Neural crest cell (in vitro differentiated cells): ENCODE measurements at regions not wholly inside any gene's neighbourhood (a gene's known extent, or its start where the extent isn't known, plus 50 kb on each side); places are given as distances from the start of the nearest gene placed in this dataset.

Experiments used
- DNase-seq: peaks from one replicate; pipeline ENCODE4 v3.0.0; 2021; ENCODE audit warnings: low read depth, mixed read lengths, low spot score
- H3K27ac Mint-ChIP-seq: one replicate; pipeline ENCODE4 v1.8.0; 2021; ENCODE audit warnings: mild to moderate bottlenecking, mixed read lengths; ENCODE audit not compliant: unreplicated experiment
- H3K27me3 Mint-ChIP-seq: 2 replicates; pipeline ENCODE4 v1.8.0; 2021; ENCODE audit warnings: low read depth, mild to moderate bottlenecking, mixed read lengths
- H3K36me3 Mint-ChIP-seq: 2 replicates; pipeline ENCODE4 v1.8.0; 2021; ENCODE audit warnings: low read depth, mild to moderate bottlenecking, mixed read lengths
- H3K4me1 Mint-ChIP-seq: 2 replicates; pipeline ENCODE4 v1.8.0; 2021; ENCODE audit warnings: mixed read lengths
- H3K4me3 Mint-ChIP-seq: one replicate; pipeline ENCODE4 v1.8.0; 2021; ENCODE audit warnings: mild to moderate bottlenecking, mixed read lengths
- H3K9me3 Mint-ChIP-seq: 2 replicates; pipeline ENCODE4 v1.8.0; 2021; ENCODE audit warnings: mixed read lengths
- CTCF ChIP-seq: fragments of 200-600 bp; sonication (generic); conservative IDR thresholded peaks from 2 replicates; pipeline ENCODE4 v1.5.0; 2021; ENCODE audit warnings: antibody characterized with exemption, mild to moderate bottlenecking

DNA sequence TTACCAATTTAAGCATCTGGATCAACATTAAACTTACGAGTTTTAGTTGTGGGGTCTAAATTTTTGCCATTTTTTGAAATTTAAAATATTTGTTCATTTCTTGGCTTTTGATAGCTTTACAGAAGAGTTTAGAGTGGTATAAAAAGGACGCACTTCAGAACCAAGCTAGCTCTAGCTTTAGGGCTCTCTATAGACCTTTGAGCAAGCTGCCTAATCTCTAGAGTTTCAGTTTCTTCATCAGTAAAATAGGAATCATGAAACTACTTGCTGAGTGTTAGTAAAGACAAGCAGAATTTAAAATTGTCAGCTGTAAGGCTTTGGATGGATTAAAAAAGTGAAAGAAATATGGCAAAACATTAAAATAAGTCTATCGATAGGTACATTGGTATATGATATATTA lies 266.5 kb downstream of the IPMK start:
- Mint-ChIP-seq H3K36me3 (no peaks in the 10 kb centered on the region), H3K4me3 (no peak overlapping the region), H3K9me3 (no peaks in the 10 kb centered on the region), H3K4me1 (no peaks in the 10 kb centered on the region), H3K27ac (no peak overlapping the region), H3K27me3 (no peaks in the 10 kb centered on the region)
- DNase-seq: no peak
- no peak for TF ChIP-seq CTCF

GRCh38 chr10:57996536-57996935 lies 271.2 kb downstream of the IPMK start:
- H3K27ac Mint-ChIP-seq: no peak overlapping the region
- H3K27me3 Mint-ChIP-seq: no peaks in the 10 kb centered on the region
- peaks cover 3% of the 10 kb centered on the region for H3K9me3 Mint-ChIP-seq
- no peak overlapping the region for H3K4me3 Mint-ChIP-seq
- no peak for DNase-seq
- no peaks in the 10 kb centered on the region for H3K4me1 Mint-ChIP-seq
- TF ChIP-seq CTCF: no peak
- H3K36me3 Mint-ChIP-seq: no peaks in the 10 kb centered on the region

DNA sequence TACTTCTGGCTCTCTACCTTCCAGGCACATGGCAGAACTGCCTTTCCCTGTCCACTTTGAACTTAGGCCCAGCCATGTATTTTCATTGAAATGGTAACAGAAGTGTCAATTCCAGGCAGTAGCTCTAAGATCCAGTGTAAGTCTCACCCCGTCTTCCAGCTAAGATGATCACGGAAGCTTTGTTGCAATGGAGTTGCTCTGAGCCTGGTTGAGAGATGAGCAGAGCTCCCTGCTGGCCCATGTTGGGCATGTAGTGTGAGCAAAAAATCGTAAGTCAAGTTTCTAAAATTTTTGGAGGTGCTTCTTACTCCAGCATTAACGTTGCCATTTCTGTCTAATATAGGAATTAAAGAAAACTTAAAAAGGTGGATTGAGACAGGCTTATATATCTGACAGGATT lies 274.4 kb downstream of the IPMK start:
- Mint-ChIP-seq H3K4me3 (no peak overlapping the region), H3K9me3 (peaks cover 3% of the 10 kb centered on the region), H3K27me3 (no peaks in the 10 kb centered on the region), H3K27ac (no peak overlapping the region), H3K36me3 (no peaks in the 10 kb centered on the region), H3K4me1 (no peaks in the 10 kb centered on the region)
- no peak for DNase-seq
- TF ChIP-seq CTCF: no peak

DNA sequence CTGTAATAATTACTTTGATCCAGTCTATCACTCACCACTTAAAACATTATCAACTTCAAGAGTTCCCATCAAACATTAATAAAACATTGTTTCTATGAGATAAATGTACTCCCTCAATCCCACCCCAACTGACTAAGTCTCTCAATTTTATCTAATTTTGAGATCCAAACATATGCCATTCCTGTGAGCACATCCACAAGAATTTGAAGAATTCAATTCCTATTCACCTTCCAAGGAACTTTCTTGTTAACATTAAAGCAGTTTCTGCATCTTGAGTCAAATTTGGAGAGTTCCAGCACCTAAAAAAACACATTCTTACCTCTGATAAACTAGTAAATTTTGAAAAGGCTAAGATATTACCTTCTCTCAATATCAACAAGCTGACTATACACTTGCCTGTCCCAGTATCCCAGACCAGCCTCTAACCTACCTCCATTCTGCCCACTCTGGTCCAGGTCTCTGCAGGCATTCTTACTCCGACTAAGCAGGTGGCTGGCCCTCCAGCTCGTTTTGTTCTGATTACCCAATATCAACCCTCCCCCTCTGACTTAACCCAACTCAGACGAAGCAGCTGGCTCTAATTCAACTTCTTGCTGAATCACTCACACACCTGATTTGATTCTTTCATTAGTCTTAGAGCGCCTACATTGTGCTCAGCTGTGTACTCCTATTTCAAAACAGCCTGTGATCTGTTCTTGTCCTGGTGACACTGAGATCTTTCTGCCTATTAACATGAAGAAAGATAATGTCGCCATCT lies 275.2 kb downstream of the IPMK start:
- Mint-ChIP-seq H3K4me3 (no peak overlapping the region), H3K27me3 (no peaks in the 10 kb centered on the region), H3K27ac (no peak overlapping the region), H3K36me3 (no peaks in the 10 kb centered on the region), H3K4me1 (no peaks in the 10 kb centered on the region), H3K9me3 (peaks cover 3% of the 10 kb centered on the region)
- no peak for DNase-seq
- TF ChIP-seq CTCF: no peak

DNA sequence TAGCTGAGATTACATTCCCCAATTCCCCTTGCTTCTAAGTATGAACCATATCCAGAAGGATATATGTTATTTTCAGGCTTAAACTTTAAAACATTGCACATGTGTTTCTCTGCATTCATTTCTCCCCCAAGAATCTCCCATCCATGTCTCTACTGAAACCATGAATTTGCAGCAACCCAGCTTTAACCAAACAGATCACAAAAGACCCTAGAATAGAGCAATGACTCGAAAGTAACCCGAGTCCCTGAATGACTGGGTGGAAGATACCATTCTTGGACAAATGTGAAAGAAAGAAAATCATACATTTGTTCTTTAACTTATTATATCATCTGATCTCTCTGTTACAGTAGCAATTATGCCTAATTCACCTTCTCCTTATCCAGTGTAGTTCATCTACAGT lies 278.7 kb downstream of the IPMK start:
- Mint-ChIP-seq H3K4me1 (no peaks in the 10 kb centered on the region), H3K4me3 (no peak overlapping the region), H3K36me3 (no peaks in the 10 kb centered on the region), H3K9me3 (no peaks in the 10 kb centered on the region), H3K27me3 (no peaks in the 10 kb centered on the region), H3K27ac (no peak overlapping the region)
- DNase-seq: no peak
- TF ChIP-seq CTCF: no peak
